Fibroblast of lung (primary cell): ENCODE measurements at regions not wholly inside any gene's neighbourhood (a gene's known extent, or its start where the extent isn't known, plus 50 kb on each side); places are given as distances from the start of the nearest gene placed in this dataset.
"Not testable (repeated sequence)": the region's sequence is repeated elsewhere in the genome, so short reads cannot be mapped to it uniquely, and the experiment has no call there.

Experiments
- DNase-seq, 2 donors: peaks; one replicate each; pipeline versions ENCODE4 v3.0.0 to v3.0.0-alpha.2; 2010; ENCODE audit warnings: low read depth in 2 of 2
- H2AFZ ChIP-seq: 2 replicates; pipeline ENCODE4 v1.5.1; 2012; ENCODE audit warnings: low read length, control low read depth, inconsistent platforms
- H3K27ac ChIP-seq: 2 replicates; pipeline ENCODE4 v1.5.1; 2011; ENCODE audit warnings: low read length, control low read depth; ENCODE audit not compliant: insufficient read depth
- H3K27me3 ChIP-seq: 2 replicates; pipeline ENCODE4 v1.5.1; 2011; ENCODE audit warnings: mild to moderate bottlenecking, low read length; ENCODE audit not compliant: control insufficient read depth, insufficient read depth
- H3K36me3 ChIP-seq: 2 replicates; pipeline ENCODE4 v1.5.1; 2011; ENCODE audit warnings: low read length; ENCODE audit not compliant: control insufficient read depth, insufficient read depth
- H3K4me1 ChIP-seq: 2 replicates; pipeline ENCODE4 v1.5.1; 2011; ENCODE audit warnings: low read length; ENCODE audit not compliant: control insufficient read depth, insufficient read depth; ENCODE audit errors: extremely low read depth
- H3K4me2 ChIP-seq: 2 replicates; pipeline ENCODE4 v1.5.1; 2011; ENCODE audit warnings: low read length, control low read depth; ENCODE audit not compliant: insufficient read depth; ENCODE audit errors: extremely low read depth
- H3K4me3 ChIP-seq, 4 experiments: fragments of 200-600 bp in 1 of 4; sonication (generic) in 1 of 4; replicated peaks in 1 of 4; 2 replicates each; pipeline ENCODE4 v1.5.1; 2011 to 2016; ENCODE audit warnings: low read length in 4 of 4, low read depth in 3 of 4, mild to moderate bottlenecking in 3 of 4, control low read depth in 2 of 4, inconsistent platforms in 1 of 4, mixed read lengths in 1 of 4; ENCODE audit not compliant: insufficient read depth in 1 of 4; ENCODE audit errors: control extremely low read depth in 1 of 4
- H3K79me2 ChIP-seq: 2 replicates; pipeline ENCODE4 v1.5.1; 2012; ENCODE audit warnings: mild to moderate bottlenecking, low read length, inconsistent platforms; ENCODE audit not compliant: control insufficient read depth, insufficient read depth
- H3K9ac ChIP-seq: 2 replicates; pipeline ENCODE4 v1.5.1; 2011; ENCODE audit warnings: mild to moderate bottlenecking, low read length, control low read depth; ENCODE audit not compliant: insufficient read depth
- H3K9me3 ChIP-seq: 2 replicates; pipeline ENCODE4 v1.5.1; 2012; ENCODE audit warnings: low read depth, low read length; ENCODE audit not compliant: control insufficient read depth, insufficient read depth
- H4K20me1 ChIP-seq: 2 replicates; pipeline ENCODE4 v1.5.1; 2011; ENCODE audit warnings: low read length; ENCODE audit not compliant: control insufficient read depth, insufficient read depth; ENCODE audit errors: extremely low read depth
- EZH2 ChIP-seq: IDR thresholded peaks from 2 replicates; pipeline ENCODE4 v1.5.1; 2012; ENCODE audit warnings: low read length, control low read depth, mild to moderate bottlenecking; ENCODE audit errors: missing control alignments
- TF ChIP-seq, protein P1 (sequence below), 2 donors: IDR thresholded peaks in 1 of 2; conservative IDR thresholded peaks in 1 of 2; 1 replicate in 1 of 2; 2 replicates in 1 of 2; pipeline ENCODE4 v1.5.1; 2011 to 2012; ENCODE audit warnings: low read length in 2 of 2, control low read depth in 1 of 2, inconsistent platforms in 1 of 2, low read depth in 1 of 2, mild to moderate bottlenecking in 1 of 2

DNA sequence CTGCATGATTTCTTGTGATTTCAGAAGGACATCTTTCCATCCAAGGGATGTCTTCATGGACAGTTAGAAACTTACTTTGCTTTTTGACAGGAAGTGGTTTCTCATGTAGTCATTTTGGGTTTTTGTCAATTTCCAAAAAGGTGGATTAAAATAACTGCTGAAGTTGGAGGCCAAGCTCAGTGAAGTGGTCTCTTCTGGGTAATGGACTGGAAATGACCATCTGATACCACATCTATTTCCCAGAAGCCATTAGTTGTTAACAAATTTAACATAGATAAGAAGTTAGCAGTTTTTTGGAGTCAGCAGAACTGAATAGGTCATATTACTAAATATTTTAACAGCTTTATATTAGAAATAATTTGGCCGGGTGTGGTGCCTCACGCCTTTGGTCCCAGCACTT lies 86.2 kb upstream of the MYO10 start:
- Histone ChIP-seq H3K79me2 (no peaks in the 10 kb centered on the region), H4K20me1 (no peaks in the 10 kb centered on the region), H3K27me3 (no peaks in the 10 kb centered on the region), H3K9ac (no peak overlapping the region), H3K4me2 (no peak overlapping the region), H3K27ac (no peak overlapping the region), H3K9me3 (no peaks in the 10 kb centered on the region), H3K4me3 (no peak overlapping the region), H2AFZ (no peak overlapping the region), H3K36me3 (no peaks in the 10 kb centered on the region), H3K4me1 (peaks cover 8% of the 10 kb centered on the region)
- DNase-seq, result peak in 1 of 2 donors; percentile 53
- TF ChIP-seq, protein P1, sequence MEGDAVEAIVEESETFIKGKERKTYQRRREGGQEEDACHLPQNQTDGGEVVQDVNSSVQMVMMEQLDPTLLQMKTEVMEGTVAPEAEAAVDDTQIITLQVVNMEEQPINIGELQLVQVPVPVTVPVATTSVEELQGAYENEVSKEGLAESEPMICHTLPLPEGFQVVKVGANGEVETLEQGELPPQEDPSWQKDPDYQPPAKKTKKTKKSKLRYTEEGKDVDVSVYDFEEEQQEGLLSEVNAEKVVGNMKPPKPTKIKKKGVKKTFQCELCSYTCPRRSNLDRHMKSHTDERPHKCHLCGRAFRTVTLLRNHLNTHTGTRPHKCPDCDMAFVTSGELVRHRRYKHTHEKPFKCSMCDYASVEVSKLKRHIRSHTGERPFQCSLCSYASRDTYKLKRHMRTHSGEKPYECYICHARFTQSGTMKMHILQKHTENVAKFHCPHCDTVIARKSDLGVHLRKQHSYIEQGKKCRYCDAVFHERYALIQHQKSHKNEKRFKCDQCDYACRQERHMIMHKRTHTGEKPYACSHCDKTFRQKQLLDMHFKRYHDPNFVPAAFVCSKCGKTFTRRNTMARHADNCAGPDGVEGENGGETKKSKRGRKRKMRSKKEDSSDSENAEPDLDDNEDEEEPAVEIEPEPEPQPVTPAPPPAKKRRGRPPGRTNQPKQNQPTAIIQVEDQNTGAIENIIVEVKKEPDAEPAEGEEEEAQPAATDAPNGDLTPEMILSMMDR (conservative IDR thresholded peaks at IDR 0.05 in 1 of 2, IDR thresholded peaks at IDR 0.05 in 1 of 2; ENCODE audit: low read depth in 1 of 2, low read length in 2 of 2), result no peak
- TF ChIP-seq EZH2, result no peak

DNA sequence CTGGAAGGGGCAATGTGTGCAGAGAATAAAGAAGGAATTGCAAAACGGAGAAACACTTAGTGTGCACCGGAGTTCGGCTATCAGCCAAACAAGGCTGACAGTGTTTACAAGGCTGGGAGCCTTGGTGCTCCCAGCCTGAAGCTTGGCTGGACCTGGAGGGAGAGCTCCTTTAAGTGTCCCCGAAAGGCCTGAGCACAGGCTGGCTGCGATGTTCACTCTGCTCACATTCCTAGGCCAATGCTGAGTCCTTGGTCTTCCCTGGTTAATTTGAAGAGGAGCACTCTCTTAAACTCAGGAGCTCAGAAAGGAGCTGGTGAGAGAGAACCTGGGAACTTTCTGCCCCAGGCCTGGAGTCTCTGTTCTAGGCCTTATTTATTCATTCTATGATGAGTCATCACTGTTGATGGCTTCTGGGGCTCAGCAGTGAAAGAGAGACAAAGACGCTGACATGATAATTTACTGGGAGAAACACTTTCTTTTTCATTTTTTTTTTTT lies 88.6 kb upstream of the MYO10 start:
- Histone ChIP-seq H3K79me2 (no peaks in the 10 kb centered on the region), H3K4me2 (peak overlapping the region; percentile 1), H3K4me3 (no peak overlapping the region), H3K9ac (no peak overlapping the region), H3K36me3 (no peaks in the 10 kb centered on the region), H4K20me1 (no peaks in the 10 kb centered on the region), H3K27ac (peak overlapping the region; percentile 19), H3K9me3 (no peaks in the 10 kb centered on the region), H2AFZ (peak overlapping the region; percentile 80), H3K27me3 (no peaks in the 10 kb centered on the region), H3K4me1 (peaks cover 5% of the 10 kb centered on the region)
- no peak for TF ChIP-seq EZH2
- TF ChIP-seq, protein P1 (conservative IDR thresholded peaks at IDR 0.05 in 1 of 2, IDR thresholded peaks at IDR 0.05 in 1 of 2; ENCODE audit: low read depth in 1 of 2, low read length in 2 of 2), result no peak
- DNase-seq, result peak; percentile 53 to 62

DNA sequence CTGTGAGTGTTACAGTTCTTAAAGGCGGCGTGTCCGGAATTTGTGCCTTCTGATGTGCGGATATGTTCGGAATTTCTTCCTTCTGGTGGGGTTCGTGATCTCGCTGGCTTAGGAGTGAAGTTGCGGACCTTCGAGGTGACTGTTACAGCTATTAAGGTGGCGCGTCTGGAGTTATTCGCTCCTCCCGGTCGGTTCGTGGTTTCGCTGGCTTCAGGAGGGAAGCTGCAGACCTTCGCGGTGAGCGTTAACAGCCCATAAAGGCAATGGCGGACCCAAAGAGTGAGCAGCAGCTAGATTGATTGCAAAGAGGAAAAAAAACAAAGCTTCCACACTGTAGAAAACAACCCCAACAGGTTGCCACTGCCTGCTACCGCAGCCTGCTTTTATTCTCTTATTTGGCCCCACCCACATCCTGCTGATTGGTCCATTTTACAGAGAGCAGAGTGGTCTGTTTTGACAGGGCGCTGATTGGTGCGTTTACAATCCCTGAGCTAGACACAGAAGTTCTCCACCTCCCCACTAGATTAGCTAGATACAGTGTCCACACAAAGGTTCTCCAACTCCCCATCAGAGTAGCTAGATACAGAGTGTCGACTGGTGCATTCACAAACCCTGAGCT lies 95.7 kb upstream of the MYO10 start:
- not testable (repeated sequence) for H3K4me1 ChIP-seq, H3K9ac ChIP-seq, H3K27me3 ChIP-seq, DNase-seq, H3K9me3 ChIP-seq, H3K27ac ChIP-seq, H3K79me2 ChIP-seq, H2AFZ ChIP-seq, H3K36me3 ChIP-seq, H3K4me3 ChIP-seq, H3K4me2 ChIP-seq, H4K20me1 ChIP-seq

DNA sequence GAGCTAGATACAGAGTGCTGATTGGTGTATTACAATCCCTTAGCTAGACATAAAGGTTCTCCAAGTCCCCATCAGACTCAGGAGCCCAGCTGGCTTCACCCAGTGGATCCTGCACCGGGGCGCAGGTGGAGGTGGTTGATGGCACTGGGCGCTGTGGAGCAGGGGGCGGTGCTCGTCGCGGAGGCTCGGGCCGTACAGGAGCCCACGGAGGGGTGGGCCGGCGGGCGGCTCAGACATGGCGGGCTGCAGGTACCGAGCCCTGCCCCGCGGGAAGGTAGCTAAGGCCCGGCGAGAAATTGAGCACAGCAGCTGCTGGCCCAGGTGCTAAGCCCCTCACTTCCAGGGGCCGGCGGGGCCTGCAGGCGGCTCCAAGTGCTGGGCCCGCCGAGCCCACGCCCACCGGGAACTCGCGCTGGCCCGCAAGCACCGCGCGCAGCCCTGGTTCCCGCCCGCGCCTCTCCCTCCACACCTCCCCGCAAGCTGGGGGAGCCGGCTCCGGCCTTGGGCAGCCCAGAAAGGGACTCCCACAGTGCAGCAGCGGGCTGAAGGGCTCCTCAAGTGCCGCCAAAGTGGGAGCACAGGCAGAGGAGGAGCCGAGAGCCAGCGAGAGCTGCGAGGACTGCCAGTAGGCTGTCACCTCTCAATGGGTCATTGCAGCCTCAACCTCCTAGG lies 96.4 kb upstream of the MYO10 start:
- H3K36me3 ChIP-seq, H3K9me3 ChIP-seq, H3K4me2 ChIP-seq, H3K4me3 ChIP-seq, H3K27ac ChIP-seq, H3K4me1 ChIP-seq, H3K9ac ChIP-seq, H3K79me2 ChIP-seq, H4K20me1 ChIP-seq, DNase-seq, H3K27me3 ChIP-seq, H2AFZ ChIP-seq: not testable (repeated sequence)

DNA sequence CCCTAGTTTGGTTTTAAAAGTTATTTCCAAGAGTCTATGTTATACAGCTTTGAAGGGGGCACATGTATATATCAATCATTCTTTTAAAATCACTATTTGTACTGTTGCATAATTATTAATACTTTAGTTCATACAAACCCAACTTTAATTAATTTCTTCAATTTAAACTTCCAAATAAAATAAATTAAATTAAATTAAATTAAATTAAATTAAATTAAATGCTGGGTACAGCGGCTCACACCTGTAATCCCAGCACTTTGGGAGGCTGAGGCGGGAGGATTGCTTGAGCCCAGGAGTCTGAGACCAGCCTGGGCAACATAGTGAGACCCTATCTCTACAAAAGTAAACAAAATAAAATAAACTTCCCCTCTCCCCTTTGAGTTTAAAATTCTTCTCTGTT lies 98.9 kb upstream of the MYO10 start:
- DNase-seq, H3K4me2 ChIP-seq, H3K36me3 ChIP-seq: not testable (repeated sequence)

More for the DNA sequence above, 98.9 kb upstream of the MYO10 start:
- not testable (repeated sequence) for H4K20me1 ChIP-seq, H3K27me3 ChIP-seq, H3K9me3 ChIP-seq, H3K79me2 ChIP-seq, H3K4me3 ChIP-seq, H3K4me1 ChIP-seq, H2AFZ ChIP-seq, H3K9ac ChIP-seq, H3K27ac ChIP-seq
